Nephron (organoid): ENCODE measurements at regions not wholly inside any gene's neighbourhood (a gene's known extent, or its start where the extent isn't known, plus 50 kb on each side); places are given as distances from the start of the nearest gene placed in this dataset.
A peak's percentile ranks its signal among the peaks of the same experiment; 100 is the strongest.

Experiments
- H3K27ac Mint-ChIP-seq, 3 experiments: 2 replicates each; pipeline ENCODE4 v1.8.0; 2020; ENCODE audit warnings: mixed read lengths in 3 of 3, mild to moderate bottlenecking in 2 of 3, moderate library complexity in 1 of 3
- H3K27me3 Mint-ChIP-seq: 2 replicates; pipeline ENCODE4 v1.8.0; 2021; ENCODE audit warnings: low read depth, mild to moderate bottlenecking, moderate library complexity, mixed read lengths
- H3K36me3 Mint-ChIP-seq: 2 replicates; pipeline ENCODE4 v1.8.0; 2020; ENCODE audit warnings: low read depth, mixed read lengths
- H3K4me1 Mint-ChIP-seq: 2 replicates; pipeline ENCODE4 v1.8.0; 2020; ENCODE audit warnings: mixed read lengths
- H3K4me3 Mint-ChIP-seq, 3 experiments: 2 replicates each; pipeline ENCODE4 v1.8.0; 2020; ENCODE audit warnings: mild to moderate bottlenecking in 3 of 3, mixed read lengths in 3 of 3, moderate library complexity in 2 of 3
- H3K9me3 Mint-ChIP-seq: 2 replicates; pipeline ENCODE4 v1.8.0; 2020; ENCODE audit warnings: mixed read lengths
- CTCF ChIP-seq, 3 experiments: fragments of 200-600 bp; sonication (generic); IDR thresholded peaks; one replicate each; pipeline ENCODE4 v1.5.0; 2021; ENCODE audit warnings: antibody characterized with exemption in 3 of 3; ENCODE audit not compliant: unreplicated experiment in 3 of 3

DNA sequence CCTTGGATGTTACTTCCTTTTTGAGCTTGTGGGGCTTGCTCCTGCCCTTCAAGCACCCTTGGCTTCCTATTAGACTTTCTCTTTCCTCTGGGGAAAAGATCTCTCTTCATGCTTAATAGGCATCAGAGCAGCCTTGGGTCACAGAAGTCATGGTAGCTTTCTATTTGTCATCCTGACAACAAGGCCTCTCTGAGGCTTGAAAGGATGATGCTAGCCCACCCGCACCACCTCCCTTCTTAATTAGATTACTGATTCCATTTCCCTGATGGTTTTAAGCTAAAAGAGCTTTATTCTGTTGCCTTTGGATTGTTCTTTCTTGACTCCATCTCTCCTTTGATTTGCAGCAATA, 435.5 kb upstream of the TPM1 start:
- H3K9me3 Mint-ChIP-seq: no peaks in the 10 kb centered on the region
- TF ChIP-seq CTCF (IDR thresholded peaks at IDR 0.05; ENCODE audit: unreplicated experiment in 3 of 3): no peak
- peaks cover 31% of the 10 kb centered on the region for H3K4me1 Mint-ChIP-seq
- no peak overlapping the region for H3K4me3 Mint-ChIP-seq
- H3K27me3 Mint-ChIP-seq: no peaks in the 10 kb centered on the region
- H3K27ac Mint-ChIP-seq: peak overlapping the region in 1 of 3 experiments; percentile 47
- no peaks in the 10 kb centered on the region for H3K36me3 Mint-ChIP-seq

- no peak for TF ChIP-seq CTCF (IDR thresholded peaks at IDR 0.05; ENCODE audit: unreplicated experiment in 3 of 3)
- Mint-ChIP-seq H3K27me3 (no peaks in the 10 kb centered on the region), H3K4me1 (peaks cover 32% of the 10 kb centered on the region), H3K9me3 (no peaks in the 10 kb centered on the region), H3K27ac (no peak overlapping the region), H3K36me3 (no peaks in the 10 kb centered on the region), H3K4me3 (no peak overlapping the region)
Observed at GRCh38 chr15:62607643-62608042, 434.9 kb upstream of the TPM1 start.

GRCh38 chr15:62608369-62608768, 434.2 kb upstream of the TPM1 start:
- TF ChIP-seq CTCF (IDR thresholded peaks at IDR 0.05; ENCODE audit: unreplicated experiment in 3 of 3): no peak
- peaks cover 32% of the 10 kb centered on the region for H3K4me1 Mint-ChIP-seq
- H3K9me3 Mint-ChIP-seq: no peaks in the 10 kb centered on the region
- no peak overlapping the region for H3K27ac Mint-ChIP-seq
- no peaks in the 10 kb centered on the region for H3K36me3 Mint-ChIP-seq
- H3K4me3 Mint-ChIP-seq: no peak overlapping the region
- no peaks in the 10 kb centered on the region for H3K27me3 Mint-ChIP-seq

- TF ChIP-seq CTCF (IDR thresholded peaks at IDR 0.05; ENCODE audit: unreplicated experiment in 3 of 3): no peak
- H3K36me3 Mint-ChIP-seq: no peaks in the 10 kb centered on the region
Observed at GRCh38 chr15:62610265-62610869, 432.2 kb upstream of the TPM1 start.

DNA sequence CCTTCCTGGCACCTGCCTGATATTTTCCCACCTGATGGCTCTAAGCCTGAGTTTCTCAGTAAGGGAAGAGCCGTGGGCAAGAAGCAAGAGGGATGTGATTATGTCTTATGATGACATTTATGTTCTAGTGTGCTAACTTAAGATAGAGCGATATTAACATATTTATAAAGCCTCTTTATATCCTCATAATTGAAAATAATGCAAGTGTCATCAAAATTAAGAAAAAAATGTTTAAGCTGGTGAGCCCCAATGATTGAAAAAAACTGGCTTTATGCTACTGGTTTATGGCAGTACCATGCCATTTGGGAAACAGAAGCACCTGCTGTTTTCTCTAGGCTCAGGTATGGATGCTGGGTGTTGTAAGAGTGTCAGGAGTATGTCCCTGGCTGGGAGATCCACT, 431.5 kb upstream of the TPM1 start:
- peaks cover 24% of the 10 kb centered on the region for H3K4me1 Mint-ChIP-seq
- no peaks in the 10 kb centered on the region for H3K36me3 Mint-ChIP-seq
- H3K9me3 Mint-ChIP-seq: no peaks in the 10 kb centered on the region
- H3K27me3 Mint-ChIP-seq: no peaks in the 10 kb centered on the region
- no peak overlapping the region for H3K4me3 Mint-ChIP-seq
- no peak for TF ChIP-seq CTCF (IDR thresholded peaks at IDR 0.05; ENCODE audit: unreplicated experiment in 3 of 3)
- no peak overlapping the region for H3K27ac Mint-ChIP-seq

More at GRCh38 chr15:62610265-62610869, 432.2 kb upstream of the TPM1 start:
- no peaks in the 10 kb centered on the region for H3K27me3 Mint-ChIP-seq
- H3K4me1 Mint-ChIP-seq: peaks cover 26% of the 10 kb centered on the region
- H3K4me3 Mint-ChIP-seq: no peak overlapping the region
- no peaks in the 10 kb centered on the region for H3K9me3 Mint-ChIP-seq
- H3K27ac Mint-ChIP-seq: no peak overlapping the region

DNA sequence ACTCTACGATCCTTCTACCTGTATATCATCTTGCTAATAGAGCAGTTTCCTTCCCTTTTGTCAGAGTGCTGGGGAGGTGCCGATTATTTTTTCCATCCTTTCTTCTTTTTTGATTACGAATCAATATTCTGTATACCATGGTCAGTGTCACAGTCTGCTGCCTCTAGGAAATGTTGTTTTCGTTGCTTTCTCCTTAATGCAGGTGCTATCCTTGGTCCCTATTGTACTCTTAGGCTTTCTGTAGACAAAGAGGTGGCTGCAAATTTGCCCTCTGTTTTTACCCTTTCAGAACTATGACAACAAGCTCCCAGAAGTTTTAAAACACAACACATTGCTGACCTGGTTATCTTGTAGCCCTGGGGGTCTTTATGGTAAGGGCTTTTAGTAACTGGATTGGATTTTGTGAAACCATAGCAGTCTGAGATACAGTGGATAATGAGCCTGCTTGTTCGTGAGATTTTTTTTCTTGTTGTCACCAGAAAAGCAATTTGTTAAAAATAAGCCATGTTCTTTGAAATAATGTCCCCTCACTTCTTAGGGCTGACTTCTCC, 430.3 kb upstream of the TPM1 start:
- H3K9me3 Mint-ChIP-seq: no peaks in the 10 kb centered on the region
- peak overlapping the region in 1 of 3 experiments; percentile 1 for H3K27ac Mint-ChIP-seq
- peaks cover 28% of the 10 kb centered on the region for H3K4me1 Mint-ChIP-seq
- H3K36me3 Mint-ChIP-seq: no peaks in the 10 kb centered on the region
- no peaks in the 10 kb centered on the region for H3K27me3 Mint-ChIP-seq
- TF ChIP-seq CTCF (IDR thresholded peaks at IDR 0.05; ENCODE audit: unreplicated experiment in 3 of 3): no peak
- no peak overlapping the region for H3K4me3 Mint-ChIP-seq
